Mesothelial cell of epicardium (in vitro differentiated cells): ENCODE measurements at regions not wholly inside any gene's neighbourhood (a gene's known extent, or its start where the extent isn't known, plus 50 kb on each side); places are given as distances from the start of the nearest gene placed in this dataset.

ENCODE experiments used
- DNase-seq, 2 experiments: peaks; one replicate each; pipeline ENCODE4 v3.0.0; 2021; ENCODE audit warnings: low spot score in 2 of 2; ENCODE audit not compliant: unreplicated experiment in 2 of 2
- H3K27ac Mint-ChIP-seq: 2 replicates; pipeline ENCODE4 v1.8.0; 2021; ENCODE audit warnings: mixed read lengths
- H3K27me3 Mint-ChIP-seq: 2 replicates; pipeline ENCODE4 v1.8.0; 2021; ENCODE audit warnings: low read depth, mixed read lengths
- H3K36me3 Mint-ChIP-seq: 2 replicates; pipeline ENCODE4 v1.8.0; 2021; ENCODE audit warnings: mixed read lengths
- H3K4me1 Mint-ChIP-seq: 2 replicates; pipeline ENCODE4 v1.8.0; 2021; ENCODE audit warnings: mixed read lengths
- H3K4me3 Mint-ChIP-seq: 2 replicates; pipeline ENCODE4 v1.8.0; 2021; ENCODE audit warnings: mild to moderate bottlenecking, moderate library complexity, mixed read lengths
- H3K9me3 Mint-ChIP-seq: 2 replicates; pipeline ENCODE4 v1.8.0; 2021; ENCODE audit warnings: mixed read lengths
- CTCF ChIP-seq: fragments of 200-600 bp; sonication (generic); IDR thresholded peaks from one replicate; pipeline ENCODE4 v1.5.0; 2021; ENCODE audit warnings: antibody characterized with exemption; ENCODE audit not compliant: unreplicated experiment

GRCh38 chr3:70870576-70870975 lies 558.1 kb upstream of the MDFIC2 start:
- H3K4me1 Mint-ChIP-seq = peaks cover 5% of the 10 kb centered on the region
- no peak overlapping the region for H3K27ac Mint-ChIP-seq
- H3K9me3 Mint-ChIP-seq = peaks cover 36% of the 10 kb centered on the region
- peaks cover 4% of the 10 kb centered on the region for H3K36me3 Mint-ChIP-seq
- no peak for TF ChIP-seq CTCF
- no peaks in the 10 kb centered on the region for H3K27me3 Mint-ChIP-seq
- no peak for DNase-seq
- H3K4me3 Mint-ChIP-seq = no peak overlapping the region

GRCh38 chr3:70868561-70868960 lies 556.1 kb upstream of the MDFIC2 start:
- no peak for TF ChIP-seq CTCF
- no peak for DNase-seq
- H3K4me1 Mint-ChIP-seq = no peaks in the 10 kb centered on the region
- H3K9me3 Mint-ChIP-seq = peaks cover 44% of the 10 kb centered on the region
- peaks cover 7% of the 10 kb centered on the region for H3K36me3 Mint-ChIP-seq
- no peaks in the 10 kb centered on the region for H3K27me3 Mint-ChIP-seq
- no peak overlapping the region for H3K27ac Mint-ChIP-seq
- no peak overlapping the region for H3K4me3 Mint-ChIP-seq

- peaks cover 17% of the 10 kb centered on the region for H3K9me3 Mint-ChIP-seq
- no peak for TF ChIP-seq CTCF
- no peak overlapping the region for H3K27ac Mint-ChIP-seq
- no peak overlapping the region for H3K4me3 Mint-ChIP-seq
- no peaks in the 10 kb centered on the region for H3K27me3 Mint-ChIP-seq
- no peak for DNase-seq
- peaks cover 4% of the 10 kb centered on the region for H3K36me3 Mint-ChIP-seq
- peaks cover 11% of the 10 kb centered on the region for H3K4me1 Mint-ChIP-seq
Measured at GRCh38 chr3:70863049-70863448, 550.6 kb upstream of the MDFIC2 start.

GRCh38 chr3:70861855-70862254 lies 549.4 kb upstream of the MDFIC2 start:
- peaks cover 4% of the 10 kb centered on the region for H3K36me3 Mint-ChIP-seq
- no peak for DNase-seq
- no peak for TF ChIP-seq CTCF
- H3K4me3 Mint-ChIP-seq = no peak overlapping the region
- H3K27ac Mint-ChIP-seq = no peak overlapping the region
- no peaks in the 10 kb centered on the region for H3K27me3 Mint-ChIP-seq
- H3K9me3 Mint-ChIP-seq = peaks cover 12% of the 10 kb centered on the region
- peaks cover 16% of the 10 kb centered on the region for H3K4me1 Mint-ChIP-seq

GRCh38 chr3:70861234-70861633 lies 548.8 kb upstream of the MDFIC2 start:
- Mint-ChIP-seq H3K36me3 (peaks cover 4% of the 10 kb centered on the region), H3K27me3 (no peaks in the 10 kb centered on the region), H3K4me1 (peaks cover 19% of the 10 kb centered on the region), H3K27ac (no peak overlapping the region), H3K9me3 (peaks cover 12% of the 10 kb centered on the region), H3K4me3 (no peak overlapping the region)
- no peak for TF ChIP-seq CTCF
- no peak for DNase-seq

- Mint-ChIP-seq H3K4me3 (no peak overlapping the region), H3K27ac (peak overlapping the region; percentile 77), H3K9me3 (no peaks in the 10 kb centered on the region), H3K4me1 (peaks cover 45% of the 10 kb centered on the region), H3K36me3 (no peaks in the 10 kb centered on the region), H3K27me3 (no peaks in the 10 kb centered on the region)
- TF ChIP-seq CTCF = no peak
- DNase-seq = no peak
Measured at GRCh38 chr3:70857916-70858315, 545.5 kb upstream of the MDFIC2 start.
